ENCODE measurements at regions not wholly inside any gene's neighbourhood (a gene's known extent, or its start where the extent isn't known, plus 50 kb on each side); places are given as distances from the start of the nearest gene placed in this dataset.

GRCh38 chr7:155993420-155994278 is 181.4 kb upstream of the SHH start:
- Histone ChIP-seq H3K27ac (ENCODE audit: insufficient read depth, low read length) (no peak overlapping the region), H3K27me3 (ENCODE audit: control insufficient read depth, insufficient read depth, low read length) (no peaks in the 10 kb centered on the region), H4K5ac (ENCODE audit: low read depth, low read length) (no peak overlapping the region), H3K9ac (ENCODE audit: low read depth, low read length) (no peak overlapping the region), H3K18ac (ENCODE audit: low read depth, low read length) (no peak overlapping the region), H3K14ac (replicated peaks; ENCODE audit: low read depth, low read length) (no peak overlapping the region), H4K8ac (ENCODE audit: low read depth in 2 of 2, low read length in 2 of 2) (no peak overlapping the region), H4K20me1 (ENCODE audit: insufficient read depth, low read length) (no peaks in the 10 kb centered on the region), H3K56ac (ENCODE audit: extremely low read depth, insufficient read depth, low read length) (no peak overlapping the region), H3K79me1 (ENCODE audit: low read depth in 1 of 2, low read length in 2 of 2) (no peaks in the 10 kb centered on the region), H3K9me1 (ENCODE audit: insufficient read depth, low read length) (no peaks in the 10 kb centered on the region), H4K91ac (ENCODE audit: insufficient read depth, low read depth, low read length) (no peak overlapping the region), H2AK9ac (replicated peaks; ENCODE audit: low read depth, low read length, poor library complexity) (no peak overlapping the region), H2BK5ac (ENCODE audit: low read depth, low read length, poor library complexity, severe bottlenecking) (no peak overlapping the region), H2BK15ac (ENCODE audit: low read depth, low read length) (no peak overlapping the region), H2AFZ (replicated peaks; ENCODE audit: low read length, poor library complexity) (no peak overlapping the region), H2BK120ac (ENCODE audit: low read depth, low read length) (no peak overlapping the region), H2BK20ac (ENCODE audit: low read depth, low read length) (no peak overlapping the region), H3K4me3 (ENCODE audit: insufficient read depth, low read depth, low read length) (no peak overlapping the region), H3K4me2 (ENCODE audit: low read depth, low read length) (no peak overlapping the region), H3K9me3 (ENCODE audit: control insufficient read depth, insufficient read depth, low read length) (peaks cover 26% of the 10 kb centered on the region), H3K4ac (ENCODE audit: low read depth, low read length) (no peak overlapping the region), H3K23ac (ENCODE audit: low read depth, low read length) (no peak overlapping the region), H3K4me1 (ENCODE audit: control insufficient read depth, insufficient read depth, low read length) (no peaks in the 10 kb centered on the region), H3K36me3 (ENCODE audit: control insufficient read depth, insufficient read depth, low read length) (no peaks in the 10 kb centered on the region), H2AK5ac (ENCODE audit: low read depth, low read length) (no peak overlapping the region)
- in situ Hi-C loops (cut with MboI; ENCODE audit: low sequenced_read_pairs) (no loop called here), intact Hi-C loops (cut with micrococcal nuclease) (no loop called here), dilution Hi-C loops (cut with HindIII; ENCODE audit: low sequenced_read_pairs, unreplicated experiment) (no loop called here)
- POLR2A ChIA-PET (ENCODE audit: unreplicated experiment), result no interaction called here
- DNase-seq (no peak), ATAC-seq (ENCODE audit: low read depth) (no peak)
- no peak for TF ChIP-seq SMC3 (IDR thresholded peaks at IDR 0.05; ENCODE audit: low read depth, low read length)
- TF ChIP-seq RFX5 (IDR thresholded peaks at IDR 0.05; ENCODE audit: low read depth, low read length), result no peak
- no peak for TF ChIP-seq MAFK (IDR thresholded peaks at IDR 0.05; ENCODE audit: low read depth, low read length)
- no peak for TF ChIP-seq RCOR1 (IDR thresholded peaks at IDR 0.05; ENCODE audit: insufficient replicate concordance, low read length)
- TF ChIP-seq RAD21 (IDR thresholded peaks at IDR 0.05; ENCODE audit: low read length), result no peak
- TF ChIP-seq CHD1 (IDR thresholded peaks at IDR 0.05; ENCODE audit: low read depth, low read length), result no peak
- no peak for TF ChIP-seq CTCF (conservative IDR thresholded peaks at IDR 0.05; ENCODE audit: low read depth, low read length)
- TF ChIP-seq FOS (IDR thresholded peaks at IDR 0.05; ENCODE audit: low read depth, low read length), result no peak
- TF ChIP-seq MXI1 (IDR thresholded peaks at IDR 0.05; ENCODE audit: borderline replicate concordance, low read depth, low read length), result no peak
- no peak for TF ChIP-seq BHLHE40 (IDR thresholded peaks at IDR 0.05; ENCODE audit: low read depth, low read length)
- no peak for TF ChIP-seq CEBPB (IDR thresholded peaks at IDR 0.05; ENCODE audit: low read depth, low read length)
- TF ChIP-seq, protein P1, sequence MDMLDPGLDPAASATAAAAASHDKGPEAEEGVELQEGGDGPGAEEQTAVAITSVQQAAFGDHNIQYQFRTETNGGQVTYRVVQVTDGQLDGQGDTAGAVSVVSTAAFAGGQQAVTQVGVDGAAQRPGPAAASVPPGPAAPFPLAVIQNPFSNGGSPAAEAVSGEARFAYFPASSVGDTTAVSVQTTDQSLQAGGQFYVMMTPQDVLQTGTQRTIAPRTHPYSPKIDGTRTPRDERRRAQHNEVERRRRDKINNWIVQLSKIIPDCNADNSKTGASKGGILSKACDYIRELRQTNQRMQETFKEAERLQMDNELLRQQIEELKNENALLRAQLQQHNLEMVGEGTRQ (IDR thresholded peaks at IDR 0.05; ENCODE audit: low read depth, low read length), result no peak
- BruUV-seq (replicated peaks), result no TSS peak
- WGBS, 2 experiments (ENCODE audit: extremely low coverage in 2 of 2, insufficient read length in 1 of 2), result 60% methylated on average over 12 of the region's 25 CpGs; no CpG with 5 or more reads in 1 of the 2 experiments
- CTCF ChIA-PET, result no interaction called here
